H9 (cell line): ENCODE measurements at regions not wholly inside any gene's neighbourhood (a gene's known extent, or its start where the extent isn't known, plus 50 kb on each side); places are given as distances from the start of the nearest gene placed in this dataset.

Experiments
- DNase-seq: peaks from one replicate; pipeline ENCODE4 v3.0.0-alpha.2; 2017
- H2AFZ ChIP-seq: one replicate; pipeline ENCODE4 v1.6.1; 2013; ENCODE audit warnings: mild to moderate bottlenecking, low read length, control low read depth, moderate library complexity
- H2AK5ac ChIP-seq: 2 replicates; pipeline ENCODE4 v1.6.1; 2013; ENCODE audit warnings: low read length, control low read depth, mixed read lengths; ENCODE audit not compliant: insufficient read length
- H2BK120ac ChIP-seq: one replicate; pipeline ENCODE4 v1.6.1; 2013; ENCODE audit warnings: low read depth, mild to moderate bottlenecking, low read length, control low read depth, inconsistent platforms; ENCODE audit not compliant: poor library complexity, severe bottlenecking
- H2BK12ac ChIP-seq: 2 replicates; pipeline ENCODE4 v1.6.1; 2013; ENCODE audit warnings: low read length, control low read depth, mixed read lengths, low read depth; ENCODE audit not compliant: insufficient read length
- H2BK15ac ChIP-seq: 2 replicates; pipeline ENCODE4 v1.6.1; 2013; ENCODE audit warnings: low read depth, low read length, control low read depth
- H2BK20ac ChIP-seq: one replicate; pipeline ENCODE4 v1.6.1; 2013; ENCODE audit warnings: low read depth, mild to moderate bottlenecking, low read length, control low read depth, inconsistent platforms; ENCODE audit not compliant: poor library complexity, severe bottlenecking
- H2BK5ac ChIP-seq: 2 replicates; pipeline ENCODE4 v1.6.1; 2013; ENCODE audit warnings: low read length, control low read depth, mixed read lengths; ENCODE audit not compliant: insufficient read length
- H3K14ac ChIP-seq: 2 replicates; pipeline ENCODE4 v1.6.1; 2013; ENCODE audit warnings: low read length, control low read depth; ENCODE audit not compliant: insufficient read depth
- H3K18ac ChIP-seq: 2 replicates; pipeline ENCODE4 v1.6.1; 2013; ENCODE audit warnings: low read depth, mild to moderate bottlenecking, mixed read lengths, low read length, control low read depth; ENCODE audit not compliant: insufficient read length
- H3K23ac ChIP-seq: 2 replicates; pipeline ENCODE4 v1.6.1; 2013; ENCODE audit warnings: low read length, control low read depth, mixed read lengths, low read depth; ENCODE audit not compliant: insufficient read length
- H3K23me2 ChIP-seq: 2 replicates; pipeline ENCODE4 v1.6.1; 2013; ENCODE audit warnings: low read depth, mild to moderate bottlenecking, mixed read lengths, low read length, control low read depth; ENCODE audit not compliant: insufficient read length, poor library complexity, severe bottlenecking
- H3K27ac ChIP-seq: 2 replicates; pipeline ENCODE4 v1.5.1; 2013; ENCODE audit warnings: low read length, control low read depth, mixed read lengths, low read depth; ENCODE audit not compliant: insufficient read length
- H3K27me3 ChIP-seq: 2 replicates; pipeline ENCODE4 v1.6.1; 2013; ENCODE audit warnings: low read length, control low read depth, inconsistent platforms; ENCODE audit not compliant: insufficient read depth
- H3K4ac ChIP-seq: 2 replicates; pipeline ENCODE4 v1.6.1; 2013; ENCODE audit warnings: low read depth, mild to moderate bottlenecking, control low read depth, inconsistent platforms, low read length, moderate library complexity
- H3K4me1 ChIP-seq: 2 replicates; pipeline ENCODE4 v1.6.1; 2013; ENCODE audit warnings: low read length, control low read depth, inconsistent platforms; ENCODE audit not compliant: insufficient read depth
- H3K4me2 ChIP-seq: 2 replicates; pipeline ENCODE4 v1.6.1; 2013; ENCODE audit warnings: low read length, control low read depth, mixed read lengths; ENCODE audit not compliant: insufficient read length, insufficient read depth
- H3K56ac ChIP-seq: 2 replicates; pipeline ENCODE4 v1.6.1; 2013; ENCODE audit warnings: low read depth, mild to moderate bottlenecking, mixed read lengths, low read length, control low read depth; ENCODE audit not compliant: insufficient read length
- H3K79me1 ChIP-seq: 2 replicates; pipeline ENCODE4 v1.6.1; 2013; ENCODE audit warnings: low read depth, mild to moderate bottlenecking, moderate library complexity, low read length, control low read depth, inconsistent platforms; ENCODE audit not compliant: insufficient read depth, poor library complexity, severe bottlenecking
- H3K79me2 ChIP-seq: 2 replicates; pipeline ENCODE4 v1.6.1; 2013; ENCODE audit warnings: low read length, control low read depth, inconsistent platforms; ENCODE audit not compliant: insufficient read depth
- H3K9ac ChIP-seq: 2 replicates; pipeline ENCODE4 v1.6.1; 2013; ENCODE audit warnings: low read length, control low read depth, mixed read lengths; ENCODE audit not compliant: insufficient read length; ENCODE audit errors: extremely low read depth
- H3K9me3 ChIP-seq: one replicate; pipeline ENCODE4 v1.6.1; 2013; ENCODE audit warnings: low read depth, low read length, inconsistent platforms; ENCODE audit not compliant: control insufficient read depth
- H3T11ph ChIP-seq: one replicate; pipeline ENCODE4 v1.6.1; 2013; ENCODE audit warnings: mild to moderate bottlenecking, low read length, control low read depth, inconsistent platforms
- H4K20me1 ChIP-seq: one replicate; pipeline ENCODE4 v1.6.1; 2013; ENCODE audit not compliant: control insufficient read depth, insufficient read length, insufficient read depth
- H4K5ac ChIP-seq: 2 replicates; pipeline ENCODE4 v1.6.1; 2013; ENCODE audit warnings: low read depth, mild to moderate bottlenecking, mixed read lengths, low read length, control low read depth; ENCODE audit not compliant: insufficient read length
- H4K8ac ChIP-seq: replicated peaks from 2 replicates; pipeline ENCODE4 v1.6.1; 2013; ENCODE audit warnings: low read length, control low read depth, mixed read lengths, low read depth; ENCODE audit not compliant: insufficient read length
- H4K91ac ChIP-seq: 2 replicates; pipeline ENCODE4 v1.6.1; 2013; ENCODE audit warnings: low read depth, mild to moderate bottlenecking, moderate library complexity, mixed read lengths, low read length, control low read depth; ENCODE audit not compliant: insufficient read length
- H3K27ac Mint-ChIP-seq, 3 experiments: 2 replicates in 2 of 3; 3 replicates in 1 of 3; pipeline ENCODE4 v1.8.0; 2020 to 2021; ENCODE audit warnings: mixed read lengths in 3 of 3, mild to moderate bottlenecking in 1 of 3, moderate library complexity in 1 of 3
- H3K27me3 Mint-ChIP-seq: 2 replicates; pipeline ENCODE4 v1.8.0; 2021; ENCODE audit warnings: low read depth, mild to moderate bottlenecking, moderate library complexity, mixed read lengths
- H3K36me3 Mint-ChIP-seq, 3 experiments: 2 replicates in 2 of 3; 3 replicates in 1 of 3; pipeline ENCODE4 v1.8.0; 2020 to 2021; ENCODE audit warnings: low read depth in 3 of 3, mixed read lengths in 3 of 3; ENCODE audit not compliant: insufficient read depth in 1 of 3
- H3K4me1 Mint-ChIP-seq, 2 experiments: 2 replicates each; pipeline ENCODE4 v1.8.0; 2020; ENCODE audit warnings: mixed read lengths in 2 of 2
- H3K4me3 Mint-ChIP-seq, 2 experiments: 2 replicates in 1 of 2; 3 replicates in 1 of 2; pipeline ENCODE4 v1.8.0; 2020 to 2021; ENCODE audit warnings: mild to moderate bottlenecking in 2 of 2, mixed read lengths in 2 of 2, moderate library complexity in 1 of 2
- H3K9me3 Mint-ChIP-seq, 2 experiments: 2 replicates in 1 of 2; 3 replicates in 1 of 2; pipeline ENCODE4 v1.8.0; 2020; ENCODE audit warnings: mild to moderate bottlenecking in 2 of 2, mixed read lengths in 2 of 2, moderate library complexity in 1 of 2
- CTCF ChIP-seq: fragments of 200-600 bp; sonication (generic); conservative IDR thresholded peaks from 3 replicates; pipeline ENCODE4 v1.8.0; 2021; ENCODE audit warnings: antibody characterized with exemption, mild to moderate bottlenecking
- WGBS: extraction: QIAGEN DNeasy Blood & Tissue Kit; methylation state at CpG from one replicate; pipeline ENCODE4 v1.1.7; 2013; ENCODE audit warnings: missing lambda C conversion rate, low lambda C conversion rate, mixed read lengths; ENCODE audit not compliant: insufficient read length; ENCODE audit errors: extremely low coverage; 5-methylcytosine and 5-hydroxymethylcytosine counted together

GRCh38 chr3:64827431-64827830 lies 139.6 kb upstream of the ADAMTS9 start:
- Histone ChIP-seq H3T11ph (no peak overlapping the region), H3K4me2 (no peak overlapping the region), H3K27ac (no peak overlapping the region), H2AFZ (no peak overlapping the region), H3K4me1 (no peaks in the 10 kb centered on the region), H4K20me1 (no peaks in the 10 kb centered on the region), H3K27me3 (no peaks in the 10 kb centered on the region), H3K4ac (no peak overlapping the region), H2BK120ac (no peak overlapping the region), H3K56ac (no peak overlapping the region), H2BK12ac (no peak overlapping the region), H3K79me2 (no peaks in the 10 kb centered on the region), H2BK5ac (no peak overlapping the region), H3K18ac (no peak overlapping the region), H3K14ac (no peak overlapping the region), H2AK5ac (no peak overlapping the region), H3K23me2 (no peaks in the 10 kb centered on the region), H4K91ac (no peak overlapping the region), H4K5ac (no peak overlapping the region), H3K9ac (no peak overlapping the region), H3K9me3 (no peaks in the 10 kb centered on the region), H3K23ac (no peak overlapping the region), H2BK15ac (no peak overlapping the region), H3K79me1 (no peaks in the 10 kb centered on the region), H4K8ac (no peak overlapping the region), H2BK20ac (no peak overlapping the region)
- Mint-ChIP-seq H3K27ac (no peak overlapping the region), H3K4me3 (no peak overlapping the region), H3K4me1 (peaks cover 15 to 16% of the 10 kb centered on the region in 2 experiments), H3K9me3 (no peaks in the 10 kb centered on the region), H3K36me3 (no peaks in the 10 kb centered on the region), H3K27me3 (no peaks in the 10 kb centered on the region; the same call in none of the 2 replicates)
- no peak for TF ChIP-seq CTCF
- DNase-seq = no peak
- no CpG with 5 or more reads among the region's 2 CpGs for WGBS
